Neuron (in vitro differentiated cells): ENCODE measurements at regions not wholly inside any gene's neighbourhood (a gene's known extent, or its start where the extent isn't known, plus 50 kb on each side); places are given as distances from the start of the nearest gene placed in this dataset.
A peak's percentile ranks its signal among the peaks of the same experiment; 100 is the strongest.

Source experiments
- H2AFZ ChIP-seq: one replicate; pipeline ENCODE4 v1.6.1; 2013; ENCODE audit warnings: low read depth, mild to moderate bottlenecking, inconsistent platforms, low read length, moderate library complexity
- H3K27me3 ChIP-seq: one replicate; pipeline ENCODE4 v1.6.1; 2013; ENCODE audit warnings: low read length; ENCODE audit not compliant: insufficient read depth
- H3K36me3 ChIP-seq: one replicate; pipeline ENCODE4 v1.6.1; 2013; ENCODE audit warnings: low read length; ENCODE audit not compliant: insufficient read depth
- H3K4me1 ChIP-seq: one replicate; pipeline ENCODE4 v1.6.1; 2013; ENCODE audit warnings: low read length; ENCODE audit not compliant: insufficient read depth
- H3K4me3 ChIP-seq: 2 replicates; pipeline ENCODE4 v1.5.1; 2013; ENCODE audit warnings: mild to moderate bottlenecking, low read length, moderate library complexity
- H3K9me3 ChIP-seq: one replicate; pipeline ENCODE4 v1.6.1; 2013; ENCODE audit warnings: low read length

DNA sequence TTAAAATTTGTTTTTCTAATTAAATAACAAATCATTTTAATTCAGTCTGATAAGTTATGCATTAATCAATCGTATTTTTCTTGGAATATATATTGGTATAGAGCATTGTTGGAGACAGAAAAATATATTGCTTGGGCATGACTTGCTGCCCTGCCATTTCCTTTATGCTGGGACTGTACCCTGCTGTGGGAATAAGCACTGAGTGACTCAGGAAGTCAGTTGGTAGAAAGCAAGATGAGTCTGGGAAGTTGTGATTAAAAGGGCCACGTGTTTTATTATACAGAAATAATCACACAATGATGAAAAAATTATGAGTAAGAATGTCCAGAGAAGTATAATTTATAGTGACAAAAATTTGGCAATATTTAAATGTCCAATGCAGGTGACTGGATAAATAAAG, 139.5 kb downstream of the KIF18A start:
- H3K36me3 ChIP-seq: no peaks in the 10 kb centered on the region
- peaks cover 11% of the 10 kb centered on the region for H3K4me1 ChIP-seq
- H3K9me3 ChIP-seq: no peaks in the 10 kb centered on the region
- no peak overlapping the region for H3K4me3 ChIP-seq
- H2AFZ ChIP-seq: no peak overlapping the region
- no peaks in the 10 kb centered on the region for H3K27me3 ChIP-seq

DNA sequence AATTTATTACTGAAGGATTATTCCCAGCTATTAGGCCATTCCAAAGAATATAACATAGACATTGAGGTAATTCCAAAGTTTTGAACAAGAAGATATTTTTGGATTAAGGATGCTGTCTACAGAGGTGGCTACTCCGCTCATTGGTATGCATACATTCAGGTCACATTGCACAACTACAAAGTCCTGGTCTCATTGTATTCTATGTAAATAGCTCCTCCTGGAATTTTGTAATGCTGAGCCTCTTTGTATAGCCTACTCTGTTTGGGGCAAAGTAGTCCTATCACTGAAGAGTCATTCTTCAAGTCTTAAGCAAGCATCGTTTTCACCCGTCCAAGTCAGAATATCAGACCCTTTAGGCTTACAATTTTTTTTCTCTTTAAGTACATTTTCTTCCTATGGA, 142.4 kb downstream of the KIF18A start:
- Histone ChIP-seq H3K4me3 (no peak overlapping the region), H3K4me1 (peaks cover 17% of the 10 kb centered on the region), H3K27me3 (no peaks in the 10 kb centered on the region), H3K9me3 (no peaks in the 10 kb centered on the region), H2AFZ (no peak overlapping the region), H3K36me3 (no peaks in the 10 kb centered on the region)

DNA sequence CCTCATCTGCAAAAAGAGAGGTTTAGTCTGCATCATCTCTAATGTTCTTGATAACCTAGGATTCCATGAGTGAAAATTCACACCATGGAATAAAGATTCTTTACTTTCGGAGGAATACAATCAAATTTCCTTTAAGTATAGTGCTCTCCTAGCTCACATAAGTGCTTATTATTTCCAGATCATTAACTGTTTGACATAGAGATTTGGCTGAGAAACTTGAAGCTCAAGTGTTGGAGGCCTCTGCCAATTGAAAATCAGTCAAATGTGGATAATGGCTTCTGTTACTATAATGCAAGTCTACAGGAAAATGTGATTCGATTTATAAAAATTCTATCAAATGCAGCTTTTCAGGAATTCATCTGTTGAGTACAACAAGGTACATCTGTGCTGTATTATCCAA, 144.6 kb downstream of the KIF18A start:
- Histone ChIP-seq H3K4me1 (peaks cover 17% of the 10 kb centered on the region), H3K36me3 (no peaks in the 10 kb centered on the region), H2AFZ (no peak overlapping the region), H3K27me3 (peaks cover 2% of the 10 kb centered on the region), H3K9me3 (no peaks in the 10 kb centered on the region), H3K4me3 (no peak overlapping the region)

DNA sequence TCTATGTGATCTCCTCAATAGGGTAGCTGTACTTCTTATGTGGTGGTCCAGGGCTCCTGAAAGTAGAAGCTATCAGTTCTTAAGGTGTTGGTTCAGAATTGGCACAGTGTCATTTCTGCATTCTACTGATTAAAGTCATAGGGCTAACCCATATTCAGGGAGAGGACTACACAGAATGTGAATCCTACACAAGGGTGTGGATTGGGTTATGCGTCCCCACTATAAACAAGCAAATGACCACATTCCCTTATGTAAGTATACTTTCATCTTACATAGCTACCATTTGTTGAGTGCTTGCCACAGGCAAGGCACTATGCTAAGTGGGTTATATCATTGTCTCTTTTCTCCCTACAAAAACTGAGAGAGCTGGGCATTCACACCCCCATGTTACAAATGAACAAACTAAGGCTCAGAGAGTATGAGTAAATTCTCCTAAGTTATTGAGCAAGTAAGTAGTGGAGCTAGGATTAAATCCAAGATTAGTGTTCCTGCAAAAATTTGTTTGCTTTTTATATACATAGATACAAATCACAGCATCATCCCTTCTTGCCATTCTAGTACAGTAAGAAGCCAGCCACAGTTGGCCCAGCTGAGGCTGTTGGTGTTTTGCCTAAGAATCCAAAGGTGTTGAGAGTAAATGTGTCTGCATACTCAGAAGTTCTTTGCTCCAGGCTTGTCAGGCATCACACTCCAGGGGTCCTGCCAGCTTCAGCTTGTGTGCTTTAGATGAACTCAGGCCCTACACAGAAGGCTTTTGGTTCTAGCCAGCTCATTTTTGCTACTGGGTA, 157.8 kb downstream of the KIF18A start:
- no peak overlapping the region for H2AFZ ChIP-seq
- no peaks in the 10 kb centered on the region for H3K9me3 ChIP-seq
- H3K4me3 ChIP-seq: no peak overlapping the region
- peaks cover 3% of the 10 kb centered on the region for H3K27me3 ChIP-seq
- H3K4me1 ChIP-seq: no peaks in the 10 kb centered on the region
- H3K36me3 ChIP-seq: no peaks in the 10 kb centered on the region

GRCh38 chr11:27945348-27945747, 162.6 kb downstream of the KIF18A start:
- H3K27me3 ChIP-seq: peaks cover 3% of the 10 kb centered on the region
- no peaks in the 10 kb centered on the region for H3K9me3 ChIP-seq
- no peak overlapping the region for H3K4me3 ChIP-seq
- no peaks in the 10 kb centered on the region for H3K36me3 ChIP-seq
- H2AFZ ChIP-seq: no peak overlapping the region
- H3K4me1 ChIP-seq: no peaks in the 10 kb centered on the region

DNA sequence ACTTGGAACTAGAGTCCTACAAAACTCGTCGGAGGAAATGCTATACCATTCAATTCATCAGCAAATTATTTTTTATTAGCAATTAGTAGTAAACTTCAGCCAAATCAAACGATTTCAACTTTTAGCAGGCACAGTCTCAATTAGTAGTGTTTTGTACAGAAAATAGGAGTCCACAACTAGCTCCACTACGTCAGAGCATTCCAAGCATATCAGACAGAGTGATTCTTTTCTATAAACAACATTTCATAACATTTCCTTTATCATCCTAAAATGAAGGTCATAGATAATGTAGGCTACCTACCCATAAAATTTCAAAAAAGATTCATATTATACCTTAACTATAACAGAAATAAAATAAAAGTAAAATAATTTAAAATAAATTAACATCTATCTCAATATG, 169.9 kb downstream of the KIF18A start:
- H3K36me3 ChIP-seq: no peaks in the 10 kb centered on the region
- no peak overlapping the region for H3K4me3 ChIP-seq
- no peak overlapping the region for H2AFZ ChIP-seq
- H3K9me3 ChIP-seq: no peaks in the 10 kb centered on the region
- H3K27me3 ChIP-seq: no peaks in the 10 kb centered on the region
- H3K4me1 ChIP-seq: peaks cover 2% of the 10 kb centered on the region

- no peaks in the 10 kb centered on the region for H3K36me3 ChIP-seq
- no peaks in the 10 kb centered on the region for H3K27me3 ChIP-seq
- H3K4me1 ChIP-seq: peaks cover 13% of the 10 kb centered on the region
- H2AFZ ChIP-seq: peak overlapping the region; percentile 48
- H3K4me3 ChIP-seq: no peak overlapping the region
- H3K9me3 ChIP-seq: no peaks in the 10 kb centered on the region
These were observed 173.2 kb downstream of the KIF18A start for GRCh38 chr11:27934830-27935145.

DNA sequence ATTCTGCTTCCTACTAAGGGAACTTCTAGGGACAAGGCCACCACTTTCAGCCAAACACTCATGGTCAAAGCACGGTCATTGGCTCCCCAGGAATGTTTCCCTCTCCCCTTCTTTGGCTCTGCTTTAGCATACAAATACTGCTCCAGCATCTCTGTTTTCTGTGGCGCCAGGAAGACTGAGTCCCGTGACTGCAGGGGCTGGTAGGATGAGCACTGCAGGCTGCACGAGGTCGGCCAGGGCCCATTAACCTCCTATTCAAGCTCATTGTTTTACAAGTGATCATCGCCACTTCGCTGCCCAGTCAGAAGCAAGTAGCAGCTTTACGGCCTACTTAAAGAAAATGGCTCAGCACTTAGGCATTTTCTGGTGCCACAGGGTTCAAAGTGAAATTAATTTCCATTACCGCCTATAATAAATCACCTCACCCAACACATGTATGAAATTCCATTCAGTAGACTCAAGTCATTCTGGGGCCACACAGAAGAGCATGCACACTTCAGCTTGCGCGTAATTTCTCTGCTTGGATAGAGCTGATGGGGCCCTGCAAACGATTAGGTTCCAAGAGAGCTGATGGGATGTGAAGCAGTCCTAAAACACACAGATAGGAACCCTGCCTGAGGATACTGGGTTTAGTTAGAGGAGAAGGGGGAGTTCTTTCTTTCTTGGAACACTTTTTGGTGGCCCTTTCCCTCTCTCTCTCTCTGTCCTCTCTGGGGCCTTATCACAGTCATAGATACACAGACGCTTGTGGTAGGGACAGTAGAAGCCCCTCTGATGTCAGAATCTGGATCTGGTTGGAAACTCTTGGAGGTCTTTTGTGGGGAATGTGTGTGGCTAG, 173.7 kb downstream of the KIF18A start:
- Histone ChIP-seq H2AFZ (peak overlapping the region; percentile 48), H3K27me3 (no peaks in the 10 kb centered on the region), H3K4me3 (no peak overlapping the region), H3K9me3 (no peaks in the 10 kb centered on the region), H3K36me3 (no peaks in the 10 kb centered on the region), H3K4me1 (peaks cover 13% of the 10 kb centered on the region)

- H3K36me3 ChIP-seq: no peaks in the 10 kb centered on the region
These were observed 176.2 kb downstream of the KIF18A start for GRCh38 chr11:27931770-27932169.

DNA sequence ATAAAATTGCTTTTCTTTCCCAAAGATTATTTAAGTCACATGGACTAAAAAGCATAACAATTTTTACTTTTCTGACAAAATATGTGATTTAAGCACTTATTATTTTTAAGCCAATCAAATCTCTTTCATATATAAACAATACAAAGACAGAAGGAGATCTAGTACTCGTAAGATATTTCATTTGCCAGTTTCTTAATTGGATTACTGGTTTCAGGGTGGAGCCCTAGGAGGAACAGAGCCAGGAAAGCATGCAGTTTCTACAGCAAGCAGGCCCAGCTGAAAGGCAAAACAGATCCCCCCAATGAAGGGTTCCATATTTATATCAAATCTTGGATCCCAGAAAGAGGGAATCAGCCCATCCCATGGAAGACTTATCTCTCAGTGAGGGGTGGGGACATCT, 177.0 kb downstream of the KIF18A start:
- Histone ChIP-seq H3K4me1 (peaks cover 13% of the 10 kb centered on the region), H3K36me3 (no peaks in the 10 kb centered on the region), H2AFZ (no peak overlapping the region)

More at GRCh38 chr11:27931770-27932169, 176.2 kb downstream of the KIF18A start:
- Histone ChIP-seq H3K4me3 (no peak overlapping the region), H3K4me1 (peaks cover 13% of the 10 kb centered on the region), H2AFZ (no peak overlapping the region), H3K27me3 (no peaks in the 10 kb centered on the region), H3K9me3 (no peaks in the 10 kb centered on the region)

DNA sequence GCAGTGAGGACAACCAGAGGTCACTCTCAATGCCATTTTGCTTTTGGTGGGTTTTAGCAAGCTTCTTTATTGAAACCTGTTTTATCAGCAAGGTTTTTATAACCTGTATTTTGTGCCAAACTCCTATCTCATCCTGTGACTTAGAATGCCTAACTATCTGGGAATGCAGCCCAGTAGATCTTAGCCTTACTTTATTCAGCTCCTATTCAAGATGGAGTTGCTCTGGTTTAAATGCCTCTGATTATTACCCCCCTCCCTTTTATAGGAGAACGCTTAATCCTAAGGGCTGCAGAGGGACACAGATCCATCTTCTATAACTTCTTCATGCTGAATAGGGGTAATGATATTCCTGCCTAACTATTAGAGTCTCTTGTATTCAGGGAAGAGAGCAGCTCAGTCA, 179.1 kb downstream of the KIF18A start:
- Histone ChIP-seq H3K4me3 (no peak overlapping the region), H3K36me3 (no peaks in the 10 kb centered on the region), H3K9me3 (no peaks in the 10 kb centered on the region), H3K4me1 (peaks cover 13% of the 10 kb centered on the region), H3K27me3 (no peaks in the 10 kb centered on the region), H2AFZ (no peak overlapping the region)

More for the DNA sequence above, 177.0 kb downstream of the KIF18A start:
- no peaks in the 10 kb centered on the region for H3K27me3 ChIP-seq
- no peak overlapping the region for H3K4me3 ChIP-seq
- H3K9me3 ChIP-seq: no peaks in the 10 kb centered on the region

DNA sequence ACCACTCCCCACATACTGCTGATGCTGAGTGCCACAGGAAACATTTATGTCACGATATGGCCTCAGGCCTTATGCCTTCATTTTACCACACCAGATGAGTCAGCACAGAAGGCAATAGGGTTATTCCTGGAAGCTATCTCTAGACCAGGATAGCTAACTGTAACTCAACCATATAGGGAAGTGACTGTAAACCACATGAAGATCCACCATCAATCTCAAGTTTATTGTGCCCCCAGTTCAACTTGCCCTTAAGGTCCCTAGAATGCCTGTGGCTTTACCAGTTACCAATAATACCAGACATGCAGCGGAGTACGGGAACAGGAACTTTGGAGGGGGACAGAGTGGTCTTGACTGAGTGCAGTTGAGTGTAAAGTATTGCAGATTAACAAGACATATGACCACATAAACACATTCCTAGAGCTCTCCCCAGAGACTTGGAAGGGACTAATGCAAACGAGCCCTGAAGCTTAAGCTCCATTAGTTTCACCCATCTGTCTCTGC, 180.9 kb downstream of the KIF18A start:
- no peak overlapping the region for H2AFZ ChIP-seq
- no peaks in the 10 kb centered on the region for H3K9me3 ChIP-seq
- peaks cover under 1% of the 10 kb centered on the region for H3K4me1 ChIP-seq
- no peak overlapping the region for H3K4me3 ChIP-seq
- H3K27me3 ChIP-seq: no peaks in the 10 kb centered on the region
- H3K36me3 ChIP-seq: no peaks in the 10 kb centered on the region

GRCh38 chr11:27926486-27926885, 181.5 kb downstream of the KIF18A start:
- no peaks in the 10 kb centered on the region for H3K27me3 ChIP-seq
- no peaks in the 10 kb centered on the region for H3K36me3 ChIP-seq
- H3K4me1 ChIP-seq: no peaks in the 10 kb centered on the region
- H3K4me3 ChIP-seq: no peak overlapping the region
- no peak overlapping the region for H2AFZ ChIP-seq
- no peaks in the 10 kb centered on the region for H3K9me3 ChIP-seq
